ENCODE measurements at regions not wholly inside any gene's neighbourhood (a gene's known extent, or its start where the extent isn't known, plus 50 kb on each side); places are given as distances from the start of the nearest gene placed in this dataset.

DNA sequence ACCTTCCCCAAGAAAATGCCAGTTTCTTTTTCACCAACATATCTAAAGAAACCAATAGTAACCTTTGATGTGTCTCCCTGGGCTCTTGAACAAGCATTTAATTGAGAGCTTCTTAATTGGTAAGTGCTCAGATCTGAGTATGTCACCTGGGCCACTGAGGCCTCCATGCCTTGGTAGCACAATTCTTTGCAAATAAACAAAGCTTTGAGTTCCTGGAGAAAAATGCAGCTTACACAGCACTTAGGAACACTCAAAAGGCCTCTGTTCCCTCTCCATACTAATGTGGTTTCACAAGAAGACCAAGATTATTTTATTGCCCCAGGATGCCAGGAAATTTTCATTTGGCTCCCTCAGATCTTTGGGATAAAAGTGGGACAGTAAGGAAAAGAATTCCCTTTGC lies 217.6 kb upstream of the CEP162 start:
- H4K20me1 ChIP-seq = no peaks in the 10 kb centered on the region
- no peaks in the 10 kb centered on the region for H3K9me3 ChIP-seq (replicated peaks in 1 of 11)
- H3K9ac ChIP-seq = no peak overlapping the region
- no peaks in the 10 kb centered on the region for H3K27me3 ChIP-seq
- H3K4me3 ChIP-seq = no peak overlapping the region
- no peak overlapping the region for H3K27ac ChIP-seq
- no peak for TF ChIP-seq Cebpa-rat (IDR thresholded peaks at IDR 0.05)
- no peak overlapping the region for H3K4me2 ChIP-seq
- no peaks in the 10 kb centered on the region for H3K36me3 ChIP-seq
- no peaks in the 10 kb centered on the region for H3K4me1 ChIP-seq

DNA sequence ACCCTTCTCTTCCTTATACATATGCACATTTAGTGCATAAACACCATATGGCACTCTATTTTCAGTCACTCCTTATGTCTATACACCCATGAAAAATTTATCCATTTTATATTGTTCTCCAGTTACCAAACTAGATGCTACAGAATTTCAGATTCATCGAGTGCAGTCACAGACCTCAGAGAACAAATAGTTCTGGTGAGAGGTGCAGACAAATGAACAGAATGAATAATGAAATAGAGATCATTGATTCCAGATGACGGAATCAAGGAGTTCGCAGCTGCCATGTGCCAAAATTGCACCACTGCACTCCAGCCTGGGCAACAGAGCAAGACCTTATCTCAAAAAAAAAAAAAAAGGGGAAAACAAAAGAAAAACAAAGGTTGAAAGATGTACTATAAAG lies 214.8 kb upstream of the CEP162 start:
- Histone ChIP-seq H3K4me3 (no peak overlapping the region), H3K4me1 (no peaks in the 10 kb centered on the region), H3K9ac (no peak overlapping the region), H3K9me3 (replicated peaks in 1 of 11) (no peaks in the 10 kb centered on the region), H3K36me3 (no peaks in the 10 kb centered on the region), H4K20me1 (no peaks in the 10 kb centered on the region), H3K27ac (no peak overlapping the region), H3K27me3 (no peaks in the 10 kb centered on the region), H3K4me2 (no peak overlapping the region)
- TF ChIP-seq Cebpa-rat (IDR thresholded peaks at IDR 0.05) = no peak

- H3K27ac ChIP-seq = no peak overlapping the region
- H3K36me3 ChIP-seq = no peaks in the 10 kb centered on the region
- H3K9ac ChIP-seq = no peak overlapping the region
- no peak for TF ChIP-seq Cebpa-rat (IDR thresholded peaks at IDR 0.05)
- H3K27me3 ChIP-seq = no peaks in the 10 kb centered on the region
- no peaks in the 10 kb centered on the region for H3K4me1 ChIP-seq
- H4K20me1 ChIP-seq = no peaks in the 10 kb centered on the region
- H3K4me2 ChIP-seq = no peak overlapping the region
- no peak overlapping the region for H3K4me3 ChIP-seq
- no peaks in the 10 kb centered on the region for H3K9me3 ChIP-seq (replicated peaks in 1 of 11)
Observed at GRCh38 chr6:84441456-84441855, 214.0 kb upstream of the CEP162 start.

- Histone ChIP-seq H3K4me2 (no peak overlapping the region), H3K9ac (no peak overlapping the region)
Observed at GRCh38 chr6:84434550-84434949, 207.1 kb upstream of the CEP162 start.

DNA sequence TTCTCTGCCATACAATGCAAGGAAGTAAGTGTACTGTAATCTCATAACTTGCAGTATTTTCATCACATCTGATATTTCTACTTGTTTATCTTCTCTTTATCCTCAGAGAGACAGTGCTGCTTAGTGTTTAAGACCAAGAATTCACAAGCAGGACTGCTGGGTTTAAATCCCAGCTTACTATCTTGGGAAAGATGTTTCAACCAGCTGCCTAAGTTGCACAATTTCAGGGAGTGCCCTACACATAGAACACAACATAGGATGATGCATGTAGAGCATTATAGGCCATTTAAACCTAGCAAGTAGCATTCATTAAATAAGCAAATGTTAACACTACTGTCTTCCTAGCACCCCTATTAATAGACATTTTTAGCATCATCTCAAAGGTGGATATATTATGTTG lies 205.2 kb upstream of the CEP162 start:
- H3K9ac ChIP-seq = no peak overlapping the region
- H3K4me1 ChIP-seq = no peaks in the 10 kb centered on the region
- H3K4me2 ChIP-seq = no peak overlapping the region
- no peaks in the 10 kb centered on the region for H4K20me1 ChIP-seq
- no peaks in the 10 kb centered on the region for H3K9me3 ChIP-seq (replicated peaks in 1 of 11)
- TF ChIP-seq Cebpa-rat (IDR thresholded peaks at IDR 0.05) = no peak
- H3K36me3 ChIP-seq = no peaks in the 10 kb centered on the region
- H3K27ac ChIP-seq = no peak overlapping the region
- H3K4me3 ChIP-seq = no peak overlapping the region
- H3K27me3 ChIP-seq = no peaks in the 10 kb centered on the region

More at GRCh38 chr6:84434550-84434949, 207.1 kb upstream of the CEP162 start:
- Histone ChIP-seq H3K4me1 (no peaks in the 10 kb centered on the region), H3K27me3 (no peaks in the 10 kb centered on the region), H3K27ac (no peak overlapping the region), H4K20me1 (no peaks in the 10 kb centered on the region), H3K4me3 (no peak overlapping the region), H3K36me3 (no peaks in the 10 kb centered on the region), H3K9me3 (replicated peaks in 1 of 11) (no peaks in the 10 kb centered on the region)
- TF ChIP-seq Cebpa-rat (IDR thresholded peaks at IDR 0.05) = no peak

DNA sequence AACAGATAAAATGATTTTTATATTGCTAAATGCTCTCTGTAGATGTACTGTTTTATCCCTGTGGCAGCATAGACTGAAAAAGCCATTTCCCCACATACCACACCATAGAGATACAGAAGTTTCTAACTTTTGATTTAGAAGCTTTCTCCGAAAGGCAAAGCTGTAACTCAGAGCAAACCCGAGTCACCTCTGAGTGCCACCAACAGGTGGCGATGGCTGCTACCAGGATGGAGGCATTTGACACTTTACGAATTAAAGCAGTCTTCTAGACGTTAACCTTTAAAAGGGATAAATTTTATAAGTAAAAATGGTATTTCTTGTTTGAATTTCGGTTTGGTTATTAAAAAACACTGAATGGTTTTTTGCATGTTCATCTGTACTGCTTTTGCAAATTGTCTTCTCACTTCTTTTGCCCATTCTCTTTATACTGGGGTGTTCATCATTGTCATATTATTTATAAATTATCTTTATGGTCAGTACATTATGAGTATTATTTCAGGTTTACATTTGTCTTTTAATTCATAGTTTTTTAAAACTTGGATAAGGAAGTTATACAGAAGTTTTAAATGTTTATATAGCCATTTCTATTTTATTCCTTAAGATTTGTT lies 201.0 kb upstream of the CEP162 start:
- no peak overlapping the region for H3K4me2 ChIP-seq

DNA sequence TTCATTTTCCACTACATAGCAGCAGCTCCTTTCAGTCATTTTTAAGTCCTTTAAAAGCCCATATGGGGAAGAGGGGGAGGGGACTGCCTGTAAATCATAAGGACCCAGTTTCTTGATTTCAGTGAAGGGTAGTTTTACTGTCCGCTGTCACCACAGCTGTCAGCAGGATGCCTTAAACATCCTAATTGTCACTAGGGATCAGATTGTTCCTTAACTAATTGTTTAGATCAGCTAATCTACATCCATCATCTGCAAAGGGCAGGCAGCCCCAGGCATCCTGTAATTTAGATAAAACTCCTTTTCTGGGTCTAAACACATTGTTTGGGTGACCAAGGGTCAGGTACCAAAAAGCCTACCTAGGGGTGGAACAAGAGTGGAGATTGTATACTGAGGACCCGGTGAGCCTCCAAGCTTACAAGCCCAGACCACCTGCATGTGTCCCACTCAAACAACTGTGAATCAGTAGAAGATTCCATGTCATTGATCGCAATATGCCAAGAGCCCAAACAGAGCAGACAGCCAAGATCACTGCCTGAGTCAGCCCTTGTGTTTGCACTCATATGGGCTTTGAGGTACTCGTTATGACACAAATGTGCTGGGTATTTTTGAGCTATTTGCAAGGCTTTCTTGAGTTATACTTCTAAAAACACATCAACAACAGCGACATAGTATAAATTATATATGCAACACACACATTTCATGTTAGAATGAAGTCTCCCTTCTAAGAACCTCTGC lies 198.7 kb upstream of the CEP162 start:
- H3K9ac ChIP-seq = no peak overlapping the region
- H3K36me3 ChIP-seq = no peaks in the 10 kb centered on the region
- no peak for TF ChIP-seq Cebpa-rat (IDR thresholded peaks at IDR 0.05)
- H4K20me1 ChIP-seq = no peaks in the 10 kb centered on the region
- no peaks in the 10 kb centered on the region for H3K9me3 ChIP-seq (replicated peaks in 1 of 11)
- H3K4me3 ChIP-seq = no peak overlapping the region
- no peaks in the 10 kb centered on the region for H3K27me3 ChIP-seq
- H3K4me2 ChIP-seq = no peak overlapping the region
- H3K4me1 ChIP-seq = no peaks in the 10 kb centered on the region
- H3K27ac ChIP-seq = no peak overlapping the region

More for the DNA sequence above, 201.0 kb upstream of the CEP162 start:
- Histone ChIP-seq H3K27me3 (no peaks in the 10 kb centered on the region), H3K36me3 (no peaks in the 10 kb centered on the region), H3K9me3 (replicated peaks in 1 of 11) (no peaks in the 10 kb centered on the region), H4K20me1 (no peaks in the 10 kb centered on the region), H3K27ac (no peak overlapping the region), H3K4me1 (no peaks in the 10 kb centered on the region), H3K9ac (no peak overlapping the region), H3K4me3 (no peak overlapping the region)
- no peak for TF ChIP-seq Cebpa-rat (IDR thresholded peaks at IDR 0.05)

DNA sequence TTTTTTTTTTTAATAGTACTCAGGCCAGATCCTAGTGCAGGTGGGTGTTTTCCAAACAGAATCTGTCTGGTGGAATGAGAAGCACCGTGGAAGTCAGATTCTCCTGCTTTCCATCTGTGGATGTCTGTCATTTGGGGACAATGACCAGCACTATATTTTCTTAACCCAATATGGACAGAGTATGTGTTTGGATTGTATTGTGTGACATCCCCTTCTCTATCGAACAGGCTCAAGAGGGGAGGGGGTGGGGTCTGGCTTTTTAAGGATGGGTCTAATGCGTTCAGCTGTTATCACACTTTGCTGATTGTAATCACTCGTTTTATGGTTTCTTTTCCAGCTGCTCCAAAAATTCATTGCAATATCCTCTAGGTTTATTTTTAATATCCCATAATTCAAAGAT lies 197.5 kb upstream of the CEP162 start:
- Histone ChIP-seq H3K4me3 (no peak overlapping the region), H3K27ac (no peak overlapping the region), H3K4me2 (no peak overlapping the region), H3K4me1 (no peaks in the 10 kb centered on the region), H3K36me3 (no peaks in the 10 kb centered on the region), H3K27me3 (no peaks in the 10 kb centered on the region), H4K20me1 (no peaks in the 10 kb centered on the region), H3K9me3 (replicated peaks in 1 of 11) (no peaks in the 10 kb centered on the region), H3K9ac (no peak overlapping the region)
- TF ChIP-seq Cebpa-rat (IDR thresholded peaks at IDR 0.05) = no peak

GRCh38 chr6:84422380-84422968 lies 195.0 kb upstream of the CEP162 start:
- no peak for TF ChIP-seq Cebpa-rat (IDR thresholded peaks at IDR 0.05)
- no peak overlapping the region for H3K4me3 ChIP-seq
- no peak overlapping the region for H3K4me2 ChIP-seq
- H3K4me1 ChIP-seq = no peaks in the 10 kb centered on the region
- no peaks in the 10 kb centered on the region for H3K9me3 ChIP-seq (replicated peaks in 1 of 11)
- no peak overlapping the region for H3K27ac ChIP-seq
- no peaks in the 10 kb centered on the region for H3K27me3 ChIP-seq
- H3K9ac ChIP-seq = no peak overlapping the region
- H3K36me3 ChIP-seq = no peaks in the 10 kb centered on the region
- no peaks in the 10 kb centered on the region for H4K20me1 ChIP-seq

DNA sequence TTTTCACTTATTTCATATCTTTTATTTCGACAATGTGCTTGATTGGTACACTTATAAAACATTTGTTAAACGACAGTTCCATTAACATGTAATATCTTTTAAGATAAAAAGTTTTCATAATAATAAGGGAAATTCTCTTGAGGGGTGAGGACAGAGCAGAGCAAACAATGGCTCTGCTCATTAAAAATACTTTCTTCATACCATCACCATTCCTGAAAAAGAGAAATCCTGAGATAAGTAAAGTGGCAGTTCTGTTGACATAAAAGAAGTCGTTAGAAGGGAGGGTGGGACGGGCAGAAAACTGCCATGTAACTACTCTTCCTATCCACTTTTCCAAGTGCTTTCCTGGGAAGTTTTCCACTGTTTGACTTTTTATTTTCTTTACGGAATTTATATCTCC lies 193.6 kb upstream of the CEP162 start:
- Histone ChIP-seq H3K4me2 (no peak overlapping the region), H3K4me1 (no peaks in the 10 kb centered on the region), H3K9me3 (replicated peaks in 1 of 11) (no peaks in the 10 kb centered on the region), H3K27ac (no peak overlapping the region), H3K27me3 (no peaks in the 10 kb centered on the region), H3K36me3 (no peaks in the 10 kb centered on the region), H3K9ac (no peak overlapping the region), H3K4me3 (no peak overlapping the region), H4K20me1 (no peaks in the 10 kb centered on the region)
- TF ChIP-seq Cebpa-rat (IDR thresholded peaks at IDR 0.05) = no peak
